ENCODE measurements at regions not wholly inside any gene's neighbourhood (a gene's known extent, or its start where the extent isn't known, plus 50 kb on each side); places are given as distances from the start of the nearest gene placed in this dataset.
A peak's percentile ranks its signal among the peaks of the same experiment; 100 is the strongest.

GRCh38 chr11:123265951-123266350, 70.9 kb upstream of the CLMP start:
- H3K36me3 Mint-ChIP-seq (ENCODE audit: low read depth) = no peaks in the 10 kb centered on the region
- TF ChIP-seq, protein P1, sequence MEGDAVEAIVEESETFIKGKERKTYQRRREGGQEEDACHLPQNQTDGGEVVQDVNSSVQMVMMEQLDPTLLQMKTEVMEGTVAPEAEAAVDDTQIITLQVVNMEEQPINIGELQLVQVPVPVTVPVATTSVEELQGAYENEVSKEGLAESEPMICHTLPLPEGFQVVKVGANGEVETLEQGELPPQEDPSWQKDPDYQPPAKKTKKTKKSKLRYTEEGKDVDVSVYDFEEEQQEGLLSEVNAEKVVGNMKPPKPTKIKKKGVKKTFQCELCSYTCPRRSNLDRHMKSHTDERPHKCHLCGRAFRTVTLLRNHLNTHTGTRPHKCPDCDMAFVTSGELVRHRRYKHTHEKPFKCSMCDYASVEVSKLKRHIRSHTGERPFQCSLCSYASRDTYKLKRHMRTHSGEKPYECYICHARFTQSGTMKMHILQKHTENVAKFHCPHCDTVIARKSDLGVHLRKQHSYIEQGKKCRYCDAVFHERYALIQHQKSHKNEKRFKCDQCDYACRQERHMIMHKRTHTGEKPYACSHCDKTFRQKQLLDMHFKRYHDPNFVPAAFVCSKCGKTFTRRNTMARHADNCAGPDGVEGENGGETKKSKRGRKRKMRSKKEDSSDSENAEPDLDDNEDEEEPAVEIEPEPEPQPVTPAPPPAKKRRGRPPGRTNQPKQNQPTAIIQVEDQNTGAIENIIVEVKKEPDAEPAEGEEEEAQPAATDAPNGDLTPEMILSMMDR (conservative IDR thresholded peaks at IDR 0.05) = no peak
- no peak overlapping the region for H3K27ac Mint-ChIP-seq (ENCODE audit: unreplicated experiment)
- H3K4me3 Mint-ChIP-seq = no peak overlapping the region
- no peak for DNase-seq (ENCODE audit: low read depth, low spot score)
- H3K4me1 Mint-ChIP-seq = peaks cover 18% of the 10 kb centered on the region
- no peaks in the 10 kb centered on the region for H3K27me3 Mint-ChIP-seq (ENCODE audit: low read depth)
- no peaks in the 10 kb centered on the region for H3K9me3 Mint-ChIP-seq

DNA sequence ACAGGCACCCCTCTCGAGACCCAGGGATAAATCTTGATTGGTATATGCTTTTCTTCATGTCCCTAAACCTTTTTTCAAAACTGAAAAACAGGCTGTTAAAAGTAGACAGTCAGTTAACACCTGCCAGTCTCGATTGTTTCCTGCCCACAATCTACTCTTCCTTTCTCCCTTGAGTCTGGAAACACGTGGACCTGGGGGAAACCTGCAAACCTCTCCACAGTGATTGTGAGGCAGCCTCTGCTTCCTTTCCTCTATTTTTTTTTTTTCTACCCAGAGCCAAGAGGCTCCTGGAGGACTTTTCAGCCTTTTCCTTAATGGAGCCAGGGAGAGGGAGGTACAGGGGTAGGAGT, 69.4 kb upstream of the CLMP start:
- Mint-ChIP-seq H3K9me3 (no peaks in the 10 kb centered on the region), H3K36me3 (ENCODE audit: low read depth) (no peaks in the 10 kb centered on the region), H3K4me1 (peaks cover 21% of the 10 kb centered on the region), H3K27ac (ENCODE audit: unreplicated experiment) (no peak overlapping the region), H3K4me3 (no peak overlapping the region), H3K27me3 (ENCODE audit: low read depth) (no peaks in the 10 kb centered on the region)
- DNase-seq (ENCODE audit: low read depth, low spot score) = no peak
- TF ChIP-seq, protein P1 (conservative IDR thresholded peaks at IDR 0.05) = no peak

DNA sequence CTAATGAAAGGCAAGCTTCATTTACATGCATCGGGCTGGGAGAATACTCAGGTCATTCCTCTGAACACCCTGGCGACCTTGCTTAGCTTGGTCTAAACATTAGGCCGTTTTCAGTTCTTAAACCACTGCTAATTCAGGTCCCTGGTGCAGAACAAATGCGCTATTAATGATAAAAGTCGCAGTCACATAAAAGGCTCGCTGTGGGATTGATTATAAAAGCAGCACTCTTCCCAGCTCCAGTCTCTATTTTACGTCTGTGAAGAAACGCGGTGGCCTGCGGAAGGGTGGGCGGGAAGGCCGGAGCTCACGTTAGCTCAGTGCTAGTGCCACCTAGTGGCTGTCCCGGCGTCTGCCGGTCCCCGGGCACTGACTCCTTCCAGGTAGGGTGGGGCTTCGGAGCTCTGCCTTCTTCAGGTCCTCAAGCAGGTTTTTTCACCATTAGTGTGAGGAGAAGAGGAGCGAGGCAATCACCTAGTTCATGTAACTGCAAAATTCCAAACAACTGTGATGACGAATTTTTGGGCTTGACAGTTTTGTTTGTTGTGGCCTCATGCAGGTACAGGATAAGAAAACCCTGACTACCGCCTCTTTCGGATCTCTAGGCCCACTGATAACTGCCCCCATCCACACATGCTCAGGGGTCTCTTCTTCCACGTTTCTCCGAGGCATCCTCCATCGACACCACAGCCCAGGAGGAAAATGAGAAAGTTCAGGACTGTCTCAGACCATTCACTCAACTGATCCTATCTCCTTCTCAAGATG, 66.5 kb upstream of the CLMP start:
- Mint-ChIP-seq H3K9me3 (no peaks in the 10 kb centered on the region), H3K27me3 (ENCODE audit: low read depth) (no peaks in the 10 kb centered on the region), H3K4me3 (peak overlapping the region; percentile 69), H3K36me3 (ENCODE audit: low read depth) (no peaks in the 10 kb centered on the region), H3K4me1 (peaks cover 20% of the 10 kb centered on the region), H3K27ac (ENCODE audit: unreplicated experiment) (no peak overlapping the region)
- TF ChIP-seq, protein P1 (conservative IDR thresholded peaks at IDR 0.05) = peak; percentile 95
- peak; percentile 90 for DNase-seq (ENCODE audit: low read depth, low spot score)

DNA sequence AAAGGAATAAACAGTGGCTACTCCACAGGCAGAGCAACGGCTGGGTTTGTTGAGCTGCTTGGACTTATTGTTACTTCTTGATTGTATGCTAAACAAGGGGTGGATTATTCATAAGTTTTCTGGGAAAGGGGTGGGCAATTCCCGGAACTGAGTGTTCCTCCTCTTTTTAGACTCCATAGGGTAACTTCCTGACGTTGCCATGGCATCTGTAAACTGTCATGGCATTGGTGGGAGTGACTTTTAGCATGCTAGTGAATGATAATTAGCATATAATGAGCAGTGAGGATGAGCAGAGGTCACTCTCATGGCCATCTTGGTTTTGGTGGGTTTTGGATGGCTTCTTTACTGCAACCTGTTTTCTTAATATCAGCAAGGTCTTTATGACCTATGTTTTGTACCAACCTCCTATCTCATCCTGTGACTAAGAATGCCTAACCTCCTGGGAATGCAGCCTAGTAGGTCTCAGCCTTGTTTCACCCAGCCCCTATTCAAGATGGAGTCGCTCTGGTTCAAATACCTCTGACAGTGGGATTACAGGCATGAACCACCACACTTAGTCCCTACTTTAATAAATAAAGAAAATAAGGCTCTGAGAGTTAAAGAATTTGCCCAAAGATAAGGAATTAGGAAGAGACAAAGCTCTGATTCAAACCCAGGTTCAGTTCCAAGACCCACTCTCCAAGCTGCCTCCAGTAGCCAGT, 65.6 kb upstream of the CLMP start:
- H3K36me3 Mint-ChIP-seq (ENCODE audit: low read depth) = no peaks in the 10 kb centered on the region
- H3K27me3 Mint-ChIP-seq (ENCODE audit: low read depth) = no peaks in the 10 kb centered on the region
- H3K4me3 Mint-ChIP-seq = peak overlapping the region; percentile 69
- peaks cover 29% of the 10 kb centered on the region for H3K4me1 Mint-ChIP-seq
- H3K27ac Mint-ChIP-seq (ENCODE audit: unreplicated experiment) = no peak overlapping the region
- no peak for DNase-seq (ENCODE audit: low read depth, low spot score)
- TF ChIP-seq, protein P1 (conservative IDR thresholded peaks at IDR 0.05) = no peak
- no peaks in the 10 kb centered on the region for H3K9me3 Mint-ChIP-seq

DNA sequence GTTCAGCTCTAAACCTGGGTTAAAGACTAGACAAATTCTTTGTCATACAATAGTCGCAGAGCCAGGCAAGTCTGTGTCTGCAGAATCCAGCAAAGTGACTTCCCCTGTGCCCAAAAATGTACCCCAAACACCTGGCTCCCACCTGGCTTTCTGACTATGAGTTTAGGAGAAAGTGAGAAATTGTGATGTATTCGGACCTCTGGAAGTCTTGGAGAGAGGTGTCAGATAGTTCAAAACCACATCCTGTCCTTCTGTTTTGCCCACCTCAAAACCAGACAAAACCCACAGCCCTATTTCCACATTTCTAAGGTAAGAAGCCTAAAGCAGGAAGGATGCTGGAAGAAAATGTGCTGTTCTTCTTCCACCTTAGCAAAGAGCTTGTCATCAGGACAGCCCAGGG, 63.8 kb upstream of the CLMP start:
- Mint-ChIP-seq H3K27ac (ENCODE audit: unreplicated experiment) (no peak overlapping the region), H3K27me3 (ENCODE audit: low read depth) (no peaks in the 10 kb centered on the region), H3K36me3 (ENCODE audit: low read depth) (no peaks in the 10 kb centered on the region), H3K4me3 (no peak overlapping the region), H3K4me1 (peaks cover 33% of the 10 kb centered on the region), H3K9me3 (no peaks in the 10 kb centered on the region)
- TF ChIP-seq, protein P1 (conservative IDR thresholded peaks at IDR 0.05) = no peak
- no peak for DNase-seq (ENCODE audit: low read depth, low spot score)
